Gastroesophageal sphincter (tissue), 3 donors: ENCODE measurements at regions not wholly inside any gene's neighbourhood (a gene's known extent, or its start where the extent isn't known, plus 50 kb on each side); places are given as distances from the start of the nearest gene placed in this dataset.

Experiments used
- EP300 ChIP-seq: sonication (generic); formaldehyde crosslinking; IDR thresholded peaks from one replicate; pipeline ENCODE4 v1.6.1; 2017; ENCODE audit warnings: antibody characterized with exemption, mild to moderate bottlenecking
- POLR2A ChIP-seq, 2 donors: fragments of 450-650 bp; IDR thresholded peaks; one replicate each; pipeline ENCODE4 v1.6.1; 2017; ENCODE audit warnings: antibody characterized with exemption in 2 of 2, mild to moderate bottlenecking in 2 of 2, moderate library complexity in 1 of 2
- POLR2AphosphoS5 ChIP-seq: sonication (generic); formaldehyde crosslinking; IDR thresholded peaks from one replicate; pipeline ENCODE4 v1.6.1; 2017; ENCODE audit warnings: antibody characterized with exemption
- TF ChIP-seq, protein P1 (sequence below), 4 experiments: fragments of 200-600 bp in 2 of 4; fragments of 450-650 bp in 2 of 4; sonication (generic) in 1 of 4; IDR thresholded peaks; one replicate each; pipeline ENCODE4 v1.5.1; 2017 to 2019; ENCODE audit warnings: antibody characterized with exemption in 4 of 4, mild to moderate bottlenecking in 2 of 4, moderate library complexity in 2 of 4

DNA sequence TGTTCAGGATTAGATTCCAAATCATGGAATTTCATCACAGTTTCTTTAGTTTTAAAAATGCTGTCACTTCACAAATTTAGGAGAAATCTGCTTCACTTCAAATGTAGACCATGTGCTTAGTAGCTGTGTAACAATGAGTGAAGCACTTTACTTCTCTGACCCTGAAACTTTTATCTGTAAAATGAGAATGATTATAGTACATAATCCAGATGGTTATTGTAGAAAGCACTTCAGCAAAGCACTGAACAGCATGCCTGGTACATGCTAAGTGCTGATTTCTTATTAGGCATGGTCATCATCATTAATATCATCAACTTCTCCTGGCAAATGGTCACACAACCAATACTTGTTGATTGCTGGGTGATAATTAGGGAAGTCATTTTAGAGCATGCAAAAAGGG lies 705.0 kb downstream of the EPHA7 start:
- TF ChIP-seq, protein P1, sequence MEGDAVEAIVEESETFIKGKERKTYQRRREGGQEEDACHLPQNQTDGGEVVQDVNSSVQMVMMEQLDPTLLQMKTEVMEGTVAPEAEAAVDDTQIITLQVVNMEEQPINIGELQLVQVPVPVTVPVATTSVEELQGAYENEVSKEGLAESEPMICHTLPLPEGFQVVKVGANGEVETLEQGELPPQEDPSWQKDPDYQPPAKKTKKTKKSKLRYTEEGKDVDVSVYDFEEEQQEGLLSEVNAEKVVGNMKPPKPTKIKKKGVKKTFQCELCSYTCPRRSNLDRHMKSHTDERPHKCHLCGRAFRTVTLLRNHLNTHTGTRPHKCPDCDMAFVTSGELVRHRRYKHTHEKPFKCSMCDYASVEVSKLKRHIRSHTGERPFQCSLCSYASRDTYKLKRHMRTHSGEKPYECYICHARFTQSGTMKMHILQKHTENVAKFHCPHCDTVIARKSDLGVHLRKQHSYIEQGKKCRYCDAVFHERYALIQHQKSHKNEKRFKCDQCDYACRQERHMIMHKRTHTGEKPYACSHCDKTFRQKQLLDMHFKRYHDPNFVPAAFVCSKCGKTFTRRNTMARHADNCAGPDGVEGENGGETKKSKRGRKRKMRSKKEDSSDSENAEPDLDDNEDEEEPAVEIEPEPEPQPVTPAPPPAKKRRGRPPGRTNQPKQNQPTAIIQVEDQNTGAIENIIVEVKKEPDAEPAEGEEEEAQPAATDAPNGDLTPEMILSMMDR (IDR thresholded peaks at IDR 0.05) = no peak
- TF ChIP-seq POLR2AphosphoS5 = no peak
- TF ChIP-seq POLR2A (IDR thresholded peaks at IDR 0.05) = no peak
- no peak for TF ChIP-seq EP300
